GM18519 (cell line): ENCODE measurements at regions not wholly inside any gene's neighbourhood (a gene's known extent, or its start where the extent isn't known, plus 50 kb on each side); places are given as distances from the start of the nearest gene placed in this dataset.
"Not testable (repeated sequence)": the region's sequence is repeated elsewhere in the genome, so short reads cannot be mapped to it uniquely, and the experiment has no call there.

Experiments used
- ATAC-seq: cut with Tn5 transposase; IDR thresholded peaks from one replicate; pipeline ENCODE4 v1.9.1; 2021; ENCODE audit warnings: mild to moderate bottlenecking, moderate library complexity; ENCODE audit not compliant: unreplicated experiment, low FRiP score

- ATAC-seq: no peak
These were observed 88.2 kb upstream of the AUTS2 start for GRCh38 chr7:69510114-69510513.

- ATAC-seq: no peak
These were observed 82.6 kb upstream of the AUTS2 start for GRCh38 chr7:69515495-69516212.

- ATAC-seq: no peak
These were observed 81.9 kb upstream of the AUTS2 start for GRCh38 chr7:69516238-69516820.

GRCh38 chr7:69517985-69518704, 80.1 kb upstream of the AUTS2 start:
- ATAC-seq: no peak

- no peak for ATAC-seq
These were observed 79.6 kb upstream of the AUTS2 start for GRCh38 chr7:69518705-69519077.

GRCh38 chr7:69526570-69526969, 71.7 kb upstream of the AUTS2 start:
- no peak for ATAC-seq

- no peak for ATAC-seq
These were observed 70.6 kb upstream of the AUTS2 start for GRCh38 chr7:69527706-69528105.

- no peak for ATAC-seq
These were observed 67.2 kb upstream of the AUTS2 start for GRCh38 chr7:69531050-69531449.

- no peak for ATAC-seq
These were observed 63.7 kb upstream of the AUTS2 start for GRCh38 chr7:69534461-69535041.

- ATAC-seq: no peak
These were observed 60.6 kb upstream of the AUTS2 start for GRCh38 chr7:69537691-69538090.

- ATAC-seq: no peak
These were observed 58.7 kb upstream of the AUTS2 start for GRCh38 chr7:69539531-69539930.

- no peak for ATAC-seq
These were observed 58.0 kb upstream of the AUTS2 start for GRCh38 chr7:69540287-69540686.

GRCh38 chr7:69541779-69542432, 56.4 kb upstream of the AUTS2 start:
- not testable (repeated sequence) for ATAC-seq

GRCh38 chr7:69545175-69545574, 53.1 kb upstream of the AUTS2 start:
- ATAC-seq: no peak
